Osteoblast (primary cell): ENCODE measurements at regions not wholly inside any gene's neighbourhood (a gene's known extent, or its start where the extent isn't known, plus 50 kb on each side); places are given as distances from the start of the nearest gene placed in this dataset.

Experiments used
- DNase-seq: peaks from one replicate; pipeline ENCODE4 v3.0.0; 2011; ENCODE audit warnings: low spot score, mixed read lengths; ENCODE audit not compliant: insufficient read length; ENCODE audit errors: missing footprints
- H2AFZ ChIP-seq: 2 replicates; pipeline ENCODE4 v1.6.0; 2011; ENCODE audit warnings: mild to moderate bottlenecking, low read length
- H3K27ac ChIP-seq: 2 replicates; pipeline ENCODE4 v1.5.1; 2011; ENCODE audit warnings: mild to moderate bottlenecking, low read depth, low read length, moderate library complexity
- H3K27me3 ChIP-seq: 2 replicates; pipeline ENCODE4 v1.6.0; 2012; ENCODE audit warnings: mild to moderate bottlenecking, control low read depth, inconsistent platforms, low read length, moderate library complexity; ENCODE audit not compliant: insufficient read depth
- H3K36me3 ChIP-seq: 2 replicates; pipeline ENCODE4 v1.5.1; 2011; ENCODE audit warnings: mild to moderate bottlenecking, low read length, control low read depth, moderate library complexity; ENCODE audit not compliant: insufficient read depth
- H3K4me1 ChIP-seq: 2 replicates; pipeline ENCODE4 v1.5.1; 2011; ENCODE audit warnings: mild to moderate bottlenecking, low read length, control low read depth, moderate library complexity; ENCODE audit not compliant: insufficient read depth
- H3K4me2 ChIP-seq: 2 replicates; pipeline ENCODE4 v1.6.0; 2011; ENCODE audit warnings: mild to moderate bottlenecking, low read length; ENCODE audit not compliant: insufficient read depth
- H3K4me3 ChIP-seq: fragments of 200-600 bp; sonication (generic); 3 replicates; pipeline ENCODE4 v1.5.1; 2012; ENCODE audit warnings: mild to moderate bottlenecking, low read length, inconsistent platforms; ENCODE audit not compliant: insufficient read depth
- H3K79me2 ChIP-seq: 2 replicates; pipeline ENCODE4 v1.6.0; 2012; ENCODE audit warnings: mild to moderate bottlenecking, low read length, control low read depth, inconsistent platforms; ENCODE audit not compliant: insufficient read depth
- H3K9me3 ChIP-seq: 2 replicates; pipeline ENCODE4 v1.5.1; 2011; ENCODE audit warnings: low read depth, low read length, control low read depth
- H4K20me1 ChIP-seq: 2 replicates; pipeline ENCODE4 v1.6.0; 2012; ENCODE audit warnings: mild to moderate bottlenecking, low read length, control low read depth; ENCODE audit not compliant: insufficient read depth
- CTCF ChIP-seq: IDR thresholded peaks from 2 replicates; pipeline ENCODE4 v1.5.1; 2011; ENCODE audit warnings: mild to moderate bottlenecking, low read depth, low read length, moderate library complexity; ENCODE audit errors: extremely low read depth

DNA sequence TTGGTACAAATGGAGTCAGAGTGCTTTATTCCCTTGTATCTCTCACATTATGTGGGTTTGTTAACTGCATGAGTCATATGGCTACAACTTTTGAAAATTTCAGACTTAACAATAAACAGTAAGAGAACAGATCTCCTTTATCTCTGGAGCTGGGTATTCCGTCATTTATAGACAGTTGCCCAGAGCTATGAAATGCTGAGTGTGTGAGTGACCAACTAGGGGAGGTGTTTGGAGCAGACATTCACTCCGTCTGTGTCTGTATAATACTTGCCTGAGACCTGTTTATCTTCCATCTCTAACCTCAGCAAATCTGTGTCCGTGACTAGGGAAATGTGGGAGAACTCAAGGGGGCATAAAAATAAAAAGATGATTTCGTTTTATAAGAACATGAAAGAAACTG lies 279.9 kb upstream of the FAR2 start:
- Histone ChIP-seq H3K27ac (no peak overlapping the region), H3K9me3 (no peaks in the 10 kb centered on the region), H4K20me1 (no peaks in the 10 kb centered on the region), H3K27me3 (no peaks in the 10 kb centered on the region), H3K36me3 (no peaks in the 10 kb centered on the region), H3K4me1 (no peaks in the 10 kb centered on the region), H3K4me2 (no peak overlapping the region), H2AFZ (no peak overlapping the region), H3K79me2 (no peaks in the 10 kb centered on the region), H3K4me3 (no peak overlapping the region)
- peak; percentile 13 for DNase-seq
- no peak for TF ChIP-seq CTCF

DNA sequence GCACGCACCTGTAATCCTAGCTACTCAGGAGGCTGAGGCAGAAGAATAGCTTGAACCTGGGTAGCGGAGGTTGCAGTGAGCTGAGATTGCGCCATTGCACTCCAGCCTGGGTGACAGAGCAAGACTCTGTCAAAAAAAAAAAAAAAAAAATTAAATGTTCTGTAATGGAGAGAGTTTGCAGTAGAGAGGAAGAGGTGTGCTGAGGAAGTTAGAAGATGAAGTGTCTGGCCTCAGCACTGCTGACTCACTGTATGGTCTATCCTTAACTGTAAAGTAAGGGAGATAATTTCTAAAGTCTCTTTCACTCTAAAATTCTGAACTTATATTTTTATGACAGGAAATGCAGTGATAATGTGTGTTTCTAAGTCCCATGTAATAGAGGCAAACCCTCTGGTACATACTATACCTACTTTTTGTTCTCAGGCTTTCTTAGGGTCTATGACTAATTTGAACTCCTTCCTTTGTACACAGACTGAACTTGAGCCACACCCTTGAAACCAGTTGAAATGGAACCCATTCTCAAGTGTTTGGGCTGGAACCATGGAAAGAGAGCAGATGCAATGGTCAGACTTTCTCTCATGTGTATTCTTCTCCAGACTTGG lies 278.1 kb upstream of the FAR2 start:
- H3K4me1 ChIP-seq = no peaks in the 10 kb centered on the region

DNA sequence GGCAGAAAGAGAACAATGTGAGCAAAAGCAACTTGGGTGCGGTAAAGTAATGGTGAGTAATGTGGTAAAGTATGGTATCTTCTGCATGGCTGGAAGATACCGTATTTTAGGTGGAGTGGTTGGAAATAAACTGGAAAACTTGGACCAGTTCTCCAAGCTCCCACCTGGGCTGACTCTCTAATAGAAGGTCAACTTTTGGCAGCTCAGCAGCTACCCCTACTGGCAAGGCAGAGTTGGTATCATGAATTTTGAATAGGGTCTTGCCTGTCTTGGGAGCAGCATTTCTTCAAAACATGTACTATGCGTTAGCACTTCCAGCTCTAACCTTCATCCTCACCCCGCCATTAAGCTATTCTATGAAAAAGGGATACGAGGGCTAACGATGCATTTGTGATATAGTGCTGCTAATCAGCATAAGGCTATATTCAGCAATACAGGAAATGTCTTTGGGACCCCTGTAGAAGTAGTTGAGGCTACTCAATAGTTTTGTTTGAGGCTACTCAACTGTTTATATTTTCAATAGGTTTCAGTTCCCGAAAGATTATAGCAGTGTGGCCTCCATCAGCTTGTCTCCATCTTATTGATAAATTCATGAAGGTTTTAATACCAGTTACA lies 276.3 kb upstream of the FAR2 start:
- H3K36me3 ChIP-seq = no peaks in the 10 kb centered on the region
- no peaks in the 10 kb centered on the region for H4K20me1 ChIP-seq
- TF ChIP-seq CTCF = peak; percentile 78
- H3K27me3 ChIP-seq = no peaks in the 10 kb centered on the region
- no peaks in the 10 kb centered on the region for H3K9me3 ChIP-seq
- no peak overlapping the region for H3K27ac ChIP-seq
- H3K79me2 ChIP-seq = no peaks in the 10 kb centered on the region
- DNase-seq = peak; percentile 67
- H2AFZ ChIP-seq = no peak overlapping the region
- no peaks in the 10 kb centered on the region for H3K4me1 ChIP-seq
- H3K4me2 ChIP-seq = no peak overlapping the region
- no peak overlapping the region for H3K4me3 ChIP-seq

More for the DNA sequence above, 278.1 kb upstream of the FAR2 start:
- no peak overlapping the region for H3K27ac ChIP-seq
- H4K20me1 ChIP-seq = no peaks in the 10 kb centered on the region
- no peak overlapping the region for H3K4me2 ChIP-seq
- H3K79me2 ChIP-seq = no peaks in the 10 kb centered on the region
- no peaks in the 10 kb centered on the region for H3K9me3 ChIP-seq
- no peaks in the 10 kb centered on the region for H3K36me3 ChIP-seq
- no peak overlapping the region for H2AFZ ChIP-seq
- H3K4me3 ChIP-seq = no peak overlapping the region
- TF ChIP-seq CTCF = no peak
- no peaks in the 10 kb centered on the region for H3K27me3 ChIP-seq
- no peak for DNase-seq

- H2AFZ ChIP-seq = no peak overlapping the region
- H3K27ac ChIP-seq = no peak overlapping the region
- no peaks in the 10 kb centered on the region for H3K4me1 ChIP-seq
- no peak for TF ChIP-seq CTCF
- DNase-seq = no peak
- H3K27me3 ChIP-seq = no peaks in the 10 kb centered on the region
- H3K4me2 ChIP-seq = no peak overlapping the region
- no peaks in the 10 kb centered on the region for H4K20me1 ChIP-seq
- H3K36me3 ChIP-seq = no peaks in the 10 kb centered on the region
- H3K9me3 ChIP-seq = no peaks in the 10 kb centered on the region
- H3K79me2 ChIP-seq = no peaks in the 10 kb centered on the region
- no peak overlapping the region for H3K4me3 ChIP-seq
Observed at GRCh38 chr12:28874758-28875157, 274.3 kb upstream of the FAR2 start.
